Activated naive CD8-positive, alpha-beta T cell treated with anti-CD3 and anti-CD28 coated beads for 36 hours (primary cell): ENCODE measurements at regions not wholly inside any gene's neighbourhood (a gene's known extent, or its start where the extent isn't known, plus 50 kb on each side); places are given as distances from the start of the nearest gene placed in this dataset.
"Not testable (repeated sequence)": the region's sequence is repeated elsewhere in the genome, so short reads cannot be mapped to it uniquely, and the experiment has no call there.

ENCODE experiments used
- DNase-seq: peaks from one replicate; pipeline ENCODE4 v3.0.0; 2021
- H3K27ac Mint-ChIP-seq: one replicate; pipeline ENCODE4 v1.8.0; 2022; ENCODE audit warnings: mild to moderate bottlenecking, moderate library complexity, mixed read lengths
- H3K27me3 Mint-ChIP-seq: one replicate; pipeline ENCODE4 v1.8.0; 2022; ENCODE audit warnings: mild to moderate bottlenecking, mixed read lengths
- H3K36me3 Mint-ChIP-seq: one replicate; pipeline ENCODE4 v1.8.0; 2021; ENCODE audit warnings: mild to moderate bottlenecking, mixed read lengths
- H3K4me1 Mint-ChIP-seq: one replicate; pipeline ENCODE4 v1.8.0; 2021; ENCODE audit warnings: mixed read lengths
- H3K4me3 Mint-ChIP-seq: one replicate; pipeline ENCODE4 v1.8.0; 2022; ENCODE audit warnings: mild to moderate bottlenecking, moderate library complexity, mixed read lengths
- H3K9me3 Mint-ChIP-seq: one replicate; pipeline ENCODE4 v1.8.0; 2022; ENCODE audit warnings: mixed read lengths

DNA sequence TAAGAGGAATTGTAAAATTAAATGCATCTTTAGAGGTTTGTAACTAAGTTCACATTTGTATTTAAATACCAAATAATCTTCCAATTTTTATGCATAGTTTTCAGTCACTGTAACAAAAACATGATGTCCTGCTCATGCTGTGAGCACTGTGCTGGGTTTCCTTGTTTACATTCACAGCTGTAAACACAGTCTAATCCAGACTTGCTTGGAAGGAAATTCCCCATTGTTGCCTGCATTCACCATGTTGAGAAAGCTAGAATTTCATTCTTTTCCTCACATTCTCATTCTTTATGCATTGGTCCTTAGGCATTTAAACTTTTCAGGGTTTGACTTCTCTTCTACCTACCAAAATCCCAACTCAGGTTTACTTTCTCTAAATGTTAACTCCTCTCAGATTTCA is 242.0 kb upstream of the TBX18 start:
- no peak for DNase-seq
- Mint-ChIP-seq H3K27me3 (peaks cover 4% of the 10 kb centered on the region), H3K36me3 (no peaks in the 10 kb centered on the region), H3K9me3 (peaks cover 1% of the 10 kb centered on the region), H3K4me3 (no peak overlapping the region), H3K4me1 (no peaks in the 10 kb centered on the region), H3K27ac (no peak overlapping the region)

DNA sequence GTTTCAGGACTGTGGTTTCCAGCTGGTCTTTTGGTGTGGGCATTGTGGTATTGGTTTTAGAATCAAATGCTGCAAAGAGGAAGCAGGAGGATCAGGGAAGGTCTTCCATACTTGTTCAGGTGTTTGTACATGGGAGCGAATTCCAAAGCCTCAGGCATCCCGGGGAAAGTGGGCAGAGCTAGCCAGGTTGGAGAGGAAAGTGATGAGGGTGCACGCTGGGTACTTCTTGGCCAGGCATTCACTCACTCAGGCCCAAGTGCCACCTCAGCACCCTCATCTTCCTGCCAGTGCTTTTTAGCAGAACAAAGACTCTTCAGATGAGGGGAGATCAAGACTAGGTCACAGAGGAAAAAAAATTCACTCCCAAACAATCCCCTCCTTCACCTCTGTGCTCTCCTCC is 241.1 kb upstream of the TBX18 start:
- Mint-ChIP-seq H3K27ac (no peak overlapping the region), H3K9me3 (peaks cover 1% of the 10 kb centered on the region), H3K4me3 (no peak overlapping the region), H3K4me1 (no peaks in the 10 kb centered on the region), H3K36me3 (no peaks in the 10 kb centered on the region), H3K27me3 (peaks cover 4% of the 10 kb centered on the region)
- no peak for DNase-seq

DNA sequence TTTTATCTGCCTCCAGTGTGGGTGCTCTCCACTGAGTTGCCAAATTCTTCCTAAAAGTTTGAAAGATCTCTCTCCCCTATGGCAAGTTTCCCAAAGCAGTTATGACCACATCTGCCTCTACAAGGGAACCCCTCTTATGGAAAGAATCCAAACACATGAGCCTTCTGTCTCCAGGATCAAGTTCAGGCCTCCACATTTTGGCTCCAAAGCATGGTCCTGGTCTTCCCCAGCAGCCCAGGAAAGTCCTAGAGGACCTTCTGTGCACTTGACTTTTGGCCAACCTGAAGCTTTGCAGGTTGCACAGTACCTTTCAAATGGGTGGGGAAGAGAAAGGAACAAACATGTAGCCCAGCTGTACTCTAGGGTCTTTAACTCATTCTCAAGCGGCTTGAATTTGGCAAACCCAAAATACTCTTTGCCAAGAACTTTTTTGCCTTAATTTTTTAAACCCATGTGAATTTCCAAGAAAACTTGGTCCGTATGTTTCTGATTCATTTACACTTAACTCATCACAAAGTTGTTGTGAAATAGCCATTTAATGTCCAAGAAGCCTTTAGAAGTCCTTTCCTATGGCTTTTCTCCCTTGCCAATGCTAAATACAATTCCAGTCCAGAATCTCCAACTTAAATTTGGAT is 240.1 kb upstream of the TBX18 start:
- H3K27me3 Mint-ChIP-seq: peaks cover 4% of the 10 kb centered on the region
- H3K36me3 Mint-ChIP-seq: no peaks in the 10 kb centered on the region
- no peak overlapping the region for H3K4me3 Mint-ChIP-seq
- no peak for DNase-seq
- no peak overlapping the region for H3K27ac Mint-ChIP-seq
- peaks cover 1% of the 10 kb centered on the region for H3K9me3 Mint-ChIP-seq
- H3K4me1 Mint-ChIP-seq: no peaks in the 10 kb centered on the region

DNA sequence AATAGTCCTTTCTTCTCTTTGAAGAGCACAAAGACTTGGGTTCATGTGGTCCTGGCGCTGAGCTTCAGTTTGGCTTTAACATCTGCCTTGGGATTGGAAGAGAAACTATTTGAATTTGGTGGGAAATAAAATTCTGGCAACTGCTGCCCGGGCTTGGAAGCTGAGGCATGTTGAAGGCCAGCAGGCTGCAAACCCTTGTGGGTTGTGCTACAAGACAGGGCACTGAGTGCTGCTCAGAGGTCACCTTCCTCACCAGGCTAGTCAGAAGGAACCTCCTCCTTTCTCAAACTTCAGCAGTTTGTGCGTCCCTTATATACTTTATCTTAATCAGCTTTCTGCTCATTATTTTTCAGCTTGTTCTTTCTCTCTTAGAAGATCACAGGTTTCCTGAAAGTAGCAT is 238.4 kb upstream of the TBX18 start:
- Mint-ChIP-seq H3K4me3 (no peak overlapping the region), H3K4me1 (no peaks in the 10 kb centered on the region), H3K27me3 (peaks cover 4% of the 10 kb centered on the region), H3K9me3 (peaks cover 1% of the 10 kb centered on the region), H3K36me3 (no peaks in the 10 kb centered on the region), H3K27ac (no peak overlapping the region)
- no peak for DNase-seq

DNA sequence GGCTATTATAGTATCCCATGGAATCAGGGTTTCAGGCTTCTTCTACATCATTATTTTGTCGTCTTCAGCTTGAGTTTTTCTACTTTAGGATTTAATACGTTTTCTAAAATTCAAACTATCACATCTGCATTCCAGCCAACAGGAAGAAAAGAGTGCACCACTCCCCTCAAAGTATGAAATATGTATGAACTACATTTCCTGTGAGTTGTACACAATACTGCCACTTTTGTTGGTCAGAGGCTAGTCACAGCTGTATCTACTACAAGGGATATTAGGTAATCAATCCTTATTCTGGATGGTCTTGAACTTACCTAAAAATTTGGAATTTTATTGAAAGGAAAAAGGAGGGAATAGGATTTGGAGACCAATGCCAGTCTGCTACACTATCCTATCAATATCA is 235.6 kb upstream of the TBX18 start:
- H3K27me3 Mint-ChIP-seq: no peaks in the 10 kb centered on the region

DNA sequence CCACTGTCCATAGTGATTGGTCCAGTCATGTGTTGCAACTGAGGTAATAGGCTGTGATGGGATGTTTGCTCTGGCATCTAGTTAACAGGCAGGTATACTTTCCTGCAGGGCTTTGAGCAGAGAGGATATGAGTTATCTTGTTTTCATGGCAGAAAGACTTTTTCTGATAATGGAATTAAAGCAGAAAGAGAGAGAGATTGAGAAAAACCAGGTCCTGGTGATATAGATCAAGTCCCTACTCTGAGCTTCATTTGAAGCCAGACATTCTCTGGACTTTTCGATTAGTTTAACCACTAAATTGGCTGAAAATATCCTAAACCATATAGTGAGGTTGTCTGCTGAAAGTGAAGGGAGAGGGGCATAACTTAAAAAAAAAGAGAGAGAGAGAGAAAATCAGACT is 233.8 kb upstream of the TBX18 start:
- no peaks in the 10 kb centered on the region for H3K36me3 Mint-ChIP-seq
- H3K4me1 Mint-ChIP-seq: no peaks in the 10 kb centered on the region
- peaks cover under 1% of the 10 kb centered on the region for H3K9me3 Mint-ChIP-seq
- no peak overlapping the region for H3K4me3 Mint-ChIP-seq
- H3K27me3 Mint-ChIP-seq: no peaks in the 10 kb centered on the region
- no peak overlapping the region for H3K27ac Mint-ChIP-seq
- DNase-seq: no peak

More for the DNA sequence above, 235.6 kb upstream of the TBX18 start:
- Mint-ChIP-seq H3K9me3 (no peaks in the 10 kb centered on the region), H3K4me1 (no peaks in the 10 kb centered on the region), H3K4me3 (no peak overlapping the region), H3K27ac (no peak overlapping the region), H3K36me3 (no peaks in the 10 kb centered on the region)
- DNase-seq: no peak

DNA sequence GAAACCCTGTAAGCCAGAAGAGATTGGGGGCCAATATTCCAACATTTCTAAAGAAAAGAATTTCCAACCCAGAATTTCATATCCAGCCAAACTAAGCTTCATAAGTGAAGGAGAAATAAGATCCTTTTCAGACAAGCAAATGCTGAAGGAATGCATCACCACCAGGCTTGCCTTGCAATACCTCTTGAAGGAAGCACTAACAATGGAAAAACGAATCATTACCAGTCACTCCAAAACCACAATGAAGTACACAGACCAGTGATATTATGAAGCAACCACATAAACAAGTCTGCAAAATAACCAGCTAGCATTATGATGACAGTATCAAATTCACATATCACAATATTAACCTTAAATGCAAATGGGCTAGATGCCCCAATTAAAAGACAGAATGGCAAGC is 224.4 kb upstream of the TBX18 start:
- not testable (repeated sequence) for H3K36me3 Mint-ChIP-seq, H3K4me1 Mint-ChIP-seq, H3K27me3 Mint-ChIP-seq, H3K27ac Mint-ChIP-seq, H3K9me3 Mint-ChIP-seq, H3K4me3 Mint-ChIP-seq, DNase-seq

DNA sequence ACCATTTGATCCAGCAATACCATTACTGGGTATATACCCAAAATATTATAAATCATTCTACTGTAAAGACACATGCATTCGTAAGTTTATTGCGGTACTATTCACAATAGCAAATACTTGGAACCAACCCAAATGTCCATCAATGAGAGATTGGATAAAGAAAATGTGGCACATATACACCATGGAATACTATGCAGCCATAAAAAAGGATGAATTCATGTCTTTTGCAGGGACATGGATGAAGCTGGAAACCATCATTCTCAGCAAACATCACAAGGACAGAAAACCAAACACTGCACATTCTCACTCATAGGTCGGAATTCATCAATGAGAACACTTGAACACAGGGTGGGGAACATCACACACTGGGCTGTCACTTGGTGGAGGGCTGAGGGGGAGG is 221.1 kb upstream of the TBX18 start:
- not testable (repeated sequence) for DNase-seq, H3K27ac Mint-ChIP-seq, H3K36me3 Mint-ChIP-seq, H3K27me3 Mint-ChIP-seq, H3K9me3 Mint-ChIP-seq, H3K4me1 Mint-ChIP-seq, H3K4me3 Mint-ChIP-seq

DNA sequence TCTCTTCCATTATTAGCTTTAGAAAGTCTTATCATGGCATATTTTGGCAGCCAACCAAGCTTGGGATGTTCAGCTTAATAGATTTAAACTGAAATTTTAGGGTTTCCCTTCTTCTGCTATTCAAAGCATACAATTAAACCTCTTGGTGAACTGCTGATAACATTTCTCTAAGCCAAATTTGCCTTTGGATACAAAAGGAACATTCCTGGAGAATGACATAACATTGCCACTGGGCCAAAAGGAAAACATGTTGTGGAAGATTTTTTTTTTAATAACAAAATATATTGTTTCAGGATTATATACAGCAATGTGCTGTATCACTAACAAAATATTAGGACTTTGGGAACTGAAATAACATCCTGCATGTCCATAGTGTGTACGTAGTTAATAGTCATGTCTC is 215.1 kb upstream of the TBX18 start:
- no peak for DNase-seq
- Mint-ChIP-seq H3K4me3 (no peak overlapping the region), H3K9me3 (peaks cover 4% of the 10 kb centered on the region), H3K27me3 (no peaks in the 10 kb centered on the region), H3K27ac (no peak overlapping the region), H3K4me1 (no peaks in the 10 kb centered on the region), H3K36me3 (no peaks in the 10 kb centered on the region)

DNA sequence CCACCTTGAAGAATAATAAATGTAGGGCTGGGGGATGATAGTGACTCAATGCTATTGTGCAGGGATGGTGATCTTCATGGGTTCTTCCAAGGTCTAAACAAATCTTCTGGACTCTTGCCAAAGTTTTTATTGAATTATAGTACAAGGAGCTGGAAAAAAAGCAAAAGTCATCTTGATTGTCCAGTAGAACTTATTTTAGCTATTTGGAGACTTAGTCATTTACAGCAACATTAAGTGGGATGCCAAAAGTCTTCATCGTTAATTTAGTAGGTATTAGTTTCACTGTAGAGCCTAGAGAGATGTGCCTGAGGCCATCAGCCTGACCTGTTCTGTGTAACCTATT is 212.9 kb upstream of the TBX18 start:
- DNase-seq: no peak
- Mint-ChIP-seq H3K36me3 (no peaks in the 10 kb centered on the region), H3K27me3 (no peaks in the 10 kb centered on the region), H3K9me3 (peaks cover 3% of the 10 kb centered on the region), H3K27ac (no peak overlapping the region), H3K4me3 (no peak overlapping the region), H3K4me1 (no peaks in the 10 kb centered on the region)

DNA sequence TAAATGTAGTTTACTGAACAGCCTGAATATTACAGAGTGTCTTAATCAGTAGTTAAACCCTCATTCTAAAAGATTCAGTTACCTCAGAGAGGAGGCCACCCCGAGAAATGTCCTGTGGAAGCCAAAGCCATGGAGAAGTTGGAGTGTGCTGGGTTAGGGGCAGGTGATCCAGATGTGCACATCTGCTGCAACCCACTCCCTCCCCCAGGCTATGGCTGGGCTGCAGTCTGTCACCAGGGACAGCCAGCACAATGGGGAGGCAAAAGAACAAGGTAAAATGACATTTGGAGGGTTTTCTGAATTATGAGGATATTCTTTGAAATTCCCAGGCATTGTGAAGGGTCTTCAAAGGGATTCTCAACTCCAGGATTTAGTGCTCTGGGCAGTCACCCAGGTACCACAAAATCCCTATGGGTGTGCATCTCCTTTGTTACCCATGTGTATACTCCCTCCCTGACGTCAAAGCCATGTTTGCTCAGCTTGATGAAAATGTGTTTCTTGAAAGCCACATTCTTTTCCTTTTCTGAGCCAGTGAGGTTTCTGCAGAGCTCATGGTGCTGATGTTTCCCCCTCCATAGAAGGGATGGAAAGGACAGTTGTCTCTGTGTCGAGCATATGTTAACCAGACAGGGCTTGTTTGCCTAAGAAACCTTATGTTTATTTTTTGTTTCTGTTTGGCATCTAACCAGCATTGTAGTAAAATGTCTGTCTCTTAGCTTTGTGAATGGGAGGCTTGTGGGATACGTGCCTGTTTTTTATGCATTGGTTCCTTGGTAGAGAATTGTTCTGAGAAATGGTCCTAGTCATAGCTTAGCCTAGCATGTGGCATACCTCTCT is 212.3 kb upstream of the TBX18 start:
- peaks cover 3% of the 10 kb centered on the region for H3K9me3 Mint-ChIP-seq

DNA sequence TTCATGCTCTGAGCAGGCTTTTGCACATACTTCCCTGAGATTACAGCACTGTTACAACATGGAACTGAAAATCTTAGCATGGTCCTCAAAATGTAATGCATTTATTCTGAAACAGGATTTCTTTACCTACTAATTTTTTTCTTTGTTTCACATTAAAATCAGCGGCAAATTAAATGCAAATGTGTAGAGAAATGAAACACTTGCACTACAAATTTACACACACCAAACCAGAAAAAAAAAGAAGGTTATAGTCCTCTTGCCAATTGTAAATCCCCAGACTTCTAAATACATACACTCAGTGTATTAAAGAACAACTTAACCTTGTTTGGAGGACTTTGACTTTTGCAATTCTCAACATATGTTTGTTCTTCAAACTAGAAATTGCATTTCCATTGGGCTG is 210.9 kb upstream of the TBX18 start:
- Mint-ChIP-seq H3K27ac (no peak overlapping the region), H3K9me3 (peaks cover 2% of the 10 kb centered on the region), H3K4me3 (no peak overlapping the region), H3K4me1 (no peaks in the 10 kb centered on the region), H3K27me3 (no peaks in the 10 kb centered on the region), H3K36me3 (no peaks in the 10 kb centered on the region)
- no peak for DNase-seq

More for the DNA sequence above, 212.3 kb upstream of the TBX18 start:
- H3K27me3 Mint-ChIP-seq: no peaks in the 10 kb centered on the region
- no peak for DNase-seq
- no peak overlapping the region for H3K4me3 Mint-ChIP-seq
- no peak overlapping the region for H3K27ac Mint-ChIP-seq
- no peaks in the 10 kb centered on the region for H3K4me1 Mint-ChIP-seq
- H3K36me3 Mint-ChIP-seq: no peaks in the 10 kb centered on the region

DNA sequence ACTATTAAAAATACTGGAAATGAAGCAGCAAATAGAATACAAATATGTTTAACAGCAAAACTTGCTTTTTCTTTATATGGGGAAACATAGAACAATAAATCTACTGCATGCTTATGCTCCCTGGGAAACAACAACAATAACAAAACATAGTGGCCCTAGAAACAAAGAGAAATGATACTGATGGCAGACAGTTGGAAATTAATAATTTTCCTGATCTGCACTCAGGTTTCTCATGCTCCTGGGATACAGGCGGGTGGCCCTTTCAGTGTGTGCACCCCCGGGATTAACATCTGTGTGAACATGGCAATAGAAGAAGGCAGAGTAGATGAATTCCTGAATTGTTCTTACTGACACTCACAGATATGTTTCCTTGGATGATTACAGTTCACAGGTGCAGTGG is 209.2 kb upstream of the TBX18 start:
- Mint-ChIP-seq H3K27ac (no peak overlapping the region), H3K4me1 (no peaks in the 10 kb centered on the region)

DNA sequence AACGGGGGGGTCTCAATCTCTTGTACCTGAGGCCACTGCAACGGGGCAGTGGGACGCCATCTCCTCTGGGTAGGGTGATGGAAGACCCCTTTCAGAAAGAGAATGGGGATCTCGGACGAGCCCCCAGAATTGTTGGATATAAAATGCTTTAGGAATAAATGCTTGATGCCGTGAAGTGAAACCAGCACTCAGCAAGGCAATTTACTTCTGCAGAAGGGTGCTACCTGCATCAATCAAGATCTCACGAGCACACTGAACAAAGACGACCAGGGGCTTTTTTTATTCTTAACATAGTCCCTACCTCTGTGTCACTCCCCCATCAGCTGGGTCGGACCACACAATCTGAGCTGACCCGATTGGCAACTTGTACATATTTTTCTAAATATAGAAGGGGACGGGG is 203.6 kb upstream of the TBX18 start:
- no peaks in the 10 kb centered on the region for H3K27me3 Mint-ChIP-seq
- H3K4me1 Mint-ChIP-seq: no peaks in the 10 kb centered on the region
- H3K9me3 Mint-ChIP-seq: peaks cover 13% of the 10 kb centered on the region
- DNase-seq: no peak
- no peaks in the 10 kb centered on the region for H3K36me3 Mint-ChIP-seq
- no peak overlapping the region for H3K27ac Mint-ChIP-seq
- H3K4me3 Mint-ChIP-seq: no peak overlapping the region

More for the DNA sequence above, 209.2 kb upstream of the TBX18 start:
- H3K27me3 Mint-ChIP-seq: no peaks in the 10 kb centered on the region
- peaks cover 2% of the 10 kb centered on the region for H3K9me3 Mint-ChIP-seq
- no peak for DNase-seq
- no peaks in the 10 kb centered on the region for H3K36me3 Mint-ChIP-seq
- H3K4me3 Mint-ChIP-seq: no peak overlapping the region

DNA sequence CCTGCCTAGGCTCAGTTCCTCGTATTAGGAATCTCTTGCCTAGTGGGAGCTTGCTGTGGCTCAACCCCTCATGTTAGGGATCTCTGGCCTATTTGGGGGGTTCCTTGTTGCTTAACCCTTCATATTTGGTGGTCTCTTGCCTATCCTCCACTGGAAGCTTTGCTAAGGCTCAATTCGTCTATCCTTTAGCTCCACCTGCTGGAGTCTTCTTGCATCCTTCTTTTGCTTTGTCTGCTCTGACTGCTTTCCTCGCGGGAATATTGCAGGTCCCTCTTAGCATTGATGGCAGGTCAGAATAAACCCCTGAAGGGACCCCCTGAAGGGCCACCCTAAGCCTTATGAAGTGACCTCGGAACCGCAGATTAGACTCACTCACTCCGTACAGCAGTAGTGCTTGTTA is 203.0 kb upstream of the TBX18 start:
- H3K4me1 Mint-ChIP-seq: no peaks in the 10 kb centered on the region
- DNase-seq: no peak

DNA sequence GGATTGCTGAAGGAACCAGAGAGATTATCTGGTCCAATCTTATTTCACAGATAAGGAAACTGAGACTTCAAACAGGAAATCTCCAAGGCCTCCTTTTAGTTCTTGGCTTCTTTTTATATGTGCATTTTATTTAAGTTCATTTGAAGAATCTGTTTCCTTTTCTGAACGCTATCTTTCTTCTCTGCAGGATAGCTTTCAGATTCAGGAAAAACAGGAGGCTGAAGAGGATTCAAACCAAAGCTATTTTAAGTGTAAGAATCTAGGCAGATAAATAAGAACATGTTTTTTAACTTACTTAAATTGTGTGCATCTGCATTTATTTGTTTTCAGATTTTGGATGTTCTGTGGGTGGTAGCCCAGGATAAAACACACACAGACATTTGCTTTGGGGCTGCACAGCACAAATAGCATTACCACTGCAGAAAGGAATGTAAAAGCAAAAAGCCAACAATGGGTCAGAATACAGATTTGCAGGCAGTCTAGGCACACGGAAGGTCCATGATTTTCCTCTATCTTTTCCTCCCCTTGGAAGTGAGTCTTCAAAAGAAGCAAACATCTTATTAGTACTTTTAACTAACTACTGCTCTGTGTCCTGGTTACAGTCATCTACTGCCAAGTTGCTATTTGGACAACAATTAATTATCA is 188.8 kb upstream of the TBX18 start:
- H3K4me1 Mint-ChIP-seq: no peaks in the 10 kb centered on the region
- H3K36me3 Mint-ChIP-seq: no peaks in the 10 kb centered on the region
- peaks cover 7% of the 10 kb centered on the region for H3K9me3 Mint-ChIP-seq

More for the DNA sequence above, 203.0 kb upstream of the TBX18 start:
- Mint-ChIP-seq H3K27ac (no peak overlapping the region), H3K4me3 (no peak overlapping the region), H3K36me3 (no peaks in the 10 kb centered on the region), H3K9me3 (peaks cover 13% of the 10 kb centered on the region), H3K27me3 (no peaks in the 10 kb centered on the region)

More for the DNA sequence above, 188.8 kb upstream of the TBX18 start:
- Mint-ChIP-seq H3K27ac (no peak overlapping the region), H3K27me3 (no peaks in the 10 kb centered on the region), H3K4me3 (no peak overlapping the region)
- DNase-seq: no peak
